ENCODE measurements at regions not wholly inside any gene's neighbourhood (a gene's known extent, or its start where the extent isn't known, plus 50 kb on each side); places are given as distances from the start of the nearest gene placed in this dataset.
"Not testable (repeated sequence)": the region's sequence is repeated elsewhere in the genome, so short reads cannot be mapped to it uniquely, and the experiment has no call there.

- DNase-seq (ENCODE audit: low read depth): not testable (repeated sequence)
Measured at GRCh38 chr6:22215474-22215873, 81.4 kb downstream of the PRL start.

- no peak for DNase-seq (ENCODE audit: low read depth)
Measured at GRCh38 chr6:22218410-22218809, 78.4 kb downstream of the PRL start.

- DNase-seq (ENCODE audit: low read depth): no peak
Measured at GRCh38 chr6:22219925-22220324, 76.9 kb downstream of the PRL start.

- no peak for DNase-seq (ENCODE audit: low read depth)
Measured at GRCh38 chr6:22221211-22221610, 75.6 kb downstream of the PRL start.

- no peak for DNase-seq (ENCODE audit: low read depth)
Measured at GRCh38 chr6:22221630-22222029, 75.2 kb downstream of the PRL start.

- no peak for DNase-seq (ENCODE audit: low read depth)
Measured at GRCh38 chr6:22222469-22222868, 74.4 kb downstream of the PRL start.

- DNase-seq (ENCODE audit: low read depth): no peak
Measured at GRCh38 chr6:22227824-22228610, 68.8 kb downstream of the PRL start.

GRCh38 chr6:22231050-22231449 is 65.8 kb downstream of the PRL start:
- DNase-seq (ENCODE audit: low read depth): no peak

GRCh38 chr6:22231616-22232015 is 65.2 kb downstream of the PRL start:
- DNase-seq (ENCODE audit: low read depth): no peak

GRCh38 chr6:22236626-22237414 is 60.0 kb downstream of the PRL start:
- DNase-seq (ENCODE audit: low read depth): peak; percentile 68

All from GM04503 (cell line).